Lower leg skin (tissue), 3 donors: ENCODE measurements at regions not wholly inside any gene's neighbourhood (a gene's known extent, or its start where the extent isn't known, plus 50 kb on each side); places are given as distances from the start of the nearest gene placed in this dataset.

Experiments
- POLR2A ChIP-seq, 2 donors: fragments of 450-650 bp; IDR thresholded peaks; one replicate each; pipeline ENCODE4 v1.6.1; 2016 to 2017; ENCODE audit warnings: antibody characterized with exemption in 2 of 2, mild to moderate bottlenecking in 1 of 2, moderate library complexity in 1 of 2
- TF ChIP-seq, protein P1 (sequence below), 3 donors: fragments of 450-650 bp; IDR thresholded peaks; one replicate each; pipeline ENCODE4 v1.5.1; 2016; ENCODE audit warnings: antibody characterized with exemption in 3 of 3, mild to moderate bottlenecking in 3 of 3, moderate library complexity in 2 of 3

DNA sequence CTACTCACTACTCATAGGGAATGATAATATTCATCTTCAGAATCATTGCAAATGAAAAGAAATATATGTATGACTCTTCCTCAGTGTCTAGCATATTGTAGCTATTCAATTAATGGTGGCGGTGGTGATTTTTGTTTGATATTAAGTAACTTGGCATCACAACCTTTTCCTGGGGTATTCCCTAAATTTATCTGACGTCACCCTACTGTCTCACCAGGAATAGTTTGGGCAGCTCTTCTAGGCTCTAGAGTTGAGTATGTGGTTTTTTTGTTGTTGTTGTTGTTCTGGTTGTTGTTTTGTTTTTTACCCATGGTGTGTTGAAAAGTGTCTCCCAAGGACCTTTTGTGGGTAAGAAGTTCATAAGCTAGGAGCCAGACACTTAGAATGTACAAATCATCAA is 1320.3 kb upstream of the LRRTM1 start:
- TF ChIP-seq, protein P1, sequence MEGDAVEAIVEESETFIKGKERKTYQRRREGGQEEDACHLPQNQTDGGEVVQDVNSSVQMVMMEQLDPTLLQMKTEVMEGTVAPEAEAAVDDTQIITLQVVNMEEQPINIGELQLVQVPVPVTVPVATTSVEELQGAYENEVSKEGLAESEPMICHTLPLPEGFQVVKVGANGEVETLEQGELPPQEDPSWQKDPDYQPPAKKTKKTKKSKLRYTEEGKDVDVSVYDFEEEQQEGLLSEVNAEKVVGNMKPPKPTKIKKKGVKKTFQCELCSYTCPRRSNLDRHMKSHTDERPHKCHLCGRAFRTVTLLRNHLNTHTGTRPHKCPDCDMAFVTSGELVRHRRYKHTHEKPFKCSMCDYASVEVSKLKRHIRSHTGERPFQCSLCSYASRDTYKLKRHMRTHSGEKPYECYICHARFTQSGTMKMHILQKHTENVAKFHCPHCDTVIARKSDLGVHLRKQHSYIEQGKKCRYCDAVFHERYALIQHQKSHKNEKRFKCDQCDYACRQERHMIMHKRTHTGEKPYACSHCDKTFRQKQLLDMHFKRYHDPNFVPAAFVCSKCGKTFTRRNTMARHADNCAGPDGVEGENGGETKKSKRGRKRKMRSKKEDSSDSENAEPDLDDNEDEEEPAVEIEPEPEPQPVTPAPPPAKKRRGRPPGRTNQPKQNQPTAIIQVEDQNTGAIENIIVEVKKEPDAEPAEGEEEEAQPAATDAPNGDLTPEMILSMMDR (IDR thresholded peaks at IDR 0.05): no peak
- no peak for TF ChIP-seq POLR2A (IDR thresholded peaks at IDR 0.05)
